HG03196 (cell line): ENCODE measurements at regions not wholly inside any gene's neighbourhood (a gene's known extent, or its start where the extent isn't known, plus 50 kb on each side); places are given as distances from the start of the nearest gene placed in this dataset.

Source experiments
- ATAC-seq: cut with Tn5 transposase; IDR thresholded peaks from one replicate; pipeline ENCODE4 v1.9.1; 2021; ENCODE audit not compliant: unreplicated experiment

DNA sequence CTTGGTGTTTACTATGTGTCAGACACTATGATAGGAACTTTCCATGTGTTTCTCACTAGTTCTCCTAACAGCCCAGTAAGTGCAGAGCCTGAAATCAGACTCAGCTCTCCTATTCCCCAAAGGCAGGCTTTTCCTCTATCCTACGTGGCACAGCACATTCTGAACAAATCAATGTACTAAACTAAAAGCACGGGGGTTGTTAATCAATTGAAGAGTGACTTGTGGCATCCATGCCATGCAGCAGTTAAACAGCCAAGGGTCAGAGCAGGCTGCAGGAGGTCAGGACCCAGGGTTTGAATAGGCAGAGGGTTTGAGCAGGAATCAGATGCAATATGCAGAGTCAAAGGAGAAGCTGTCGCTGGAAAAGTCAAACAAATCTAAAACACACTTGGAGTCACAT, 289.7 kb upstream of the LDB2 start:
- no peak for ATAC-seq

DNA sequence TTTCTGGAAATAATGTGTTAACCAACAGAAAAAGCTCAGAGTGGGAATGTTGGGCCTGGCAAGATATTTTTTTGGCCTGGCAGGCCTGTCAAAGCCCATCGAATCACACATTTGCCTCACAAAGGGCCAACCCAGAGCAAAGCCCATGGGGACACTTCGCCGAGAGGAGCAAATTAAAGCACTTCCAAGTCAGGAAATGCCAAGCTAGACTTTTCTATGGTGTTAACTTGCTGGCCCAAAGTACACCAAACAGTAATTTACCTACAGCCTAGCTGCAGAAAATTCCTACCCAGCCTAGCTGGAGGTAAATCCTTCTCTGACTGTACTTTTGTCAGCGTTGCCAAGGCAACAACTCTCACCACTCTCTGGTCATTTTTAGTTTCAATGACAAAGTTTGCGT, 288.6 kb upstream of the LDB2 start:
- ATAC-seq: no peak

DNA sequence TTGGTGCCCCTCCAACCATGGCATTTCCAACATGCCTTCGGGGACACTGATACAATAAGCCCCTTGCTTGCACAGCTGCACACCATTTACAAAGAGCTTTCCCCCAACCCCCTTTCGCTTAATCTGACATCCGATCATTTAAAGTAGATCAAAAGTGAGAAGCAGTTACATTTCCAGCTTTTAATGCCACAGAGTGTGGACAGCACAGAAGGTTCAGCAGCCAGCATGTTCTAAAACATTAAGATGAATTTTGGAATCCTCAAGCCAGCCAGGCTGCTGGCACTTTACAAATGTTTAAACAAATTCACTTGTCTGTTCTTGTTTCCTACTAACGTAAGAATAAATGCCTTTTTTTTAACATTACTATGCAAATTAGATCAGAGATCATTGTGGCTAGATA, 284.4 kb upstream of the LDB2 start:
- no peak for ATAC-seq

DNA sequence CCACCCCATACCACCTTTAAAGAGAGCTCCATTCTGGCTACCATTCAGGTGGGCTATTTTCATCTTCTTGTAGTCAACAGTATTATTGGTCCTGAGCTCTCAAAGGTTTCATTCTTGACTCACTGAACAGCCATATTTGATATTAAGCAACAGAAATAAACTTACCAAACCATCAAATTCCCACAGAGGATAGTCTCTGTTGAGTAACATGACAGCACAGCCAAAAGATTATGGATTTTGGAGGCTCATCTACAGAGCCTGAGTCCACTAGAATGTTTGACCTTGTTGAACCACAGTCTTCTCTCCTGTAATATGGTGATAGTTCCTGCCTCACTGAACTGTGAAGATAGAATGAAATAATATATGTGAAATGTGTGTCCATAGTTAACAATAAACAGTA, 276.3 kb upstream of the LDB2 start:
- no peak for ATAC-seq

DNA sequence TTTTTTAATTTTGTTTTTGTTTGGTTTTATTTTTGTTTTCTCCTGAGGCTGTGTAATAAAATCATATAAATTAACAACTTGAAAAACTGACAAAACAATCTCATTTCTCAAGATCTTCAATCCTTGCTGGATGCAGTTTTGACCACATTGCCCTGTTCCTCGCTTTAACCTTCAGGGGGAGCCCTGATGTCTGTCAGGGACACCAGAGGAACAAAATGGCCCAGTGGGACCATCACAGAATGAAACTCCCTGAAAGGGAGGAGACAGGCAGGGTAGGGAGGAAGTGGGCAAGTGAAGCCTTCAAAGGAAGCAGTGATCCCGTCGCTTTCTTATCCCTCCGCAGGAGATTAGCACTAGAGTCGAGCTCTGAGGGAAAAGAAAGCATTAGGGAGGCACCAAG, 274.9 kb upstream of the LDB2 start:
- ATAC-seq: no peak

DNA sequence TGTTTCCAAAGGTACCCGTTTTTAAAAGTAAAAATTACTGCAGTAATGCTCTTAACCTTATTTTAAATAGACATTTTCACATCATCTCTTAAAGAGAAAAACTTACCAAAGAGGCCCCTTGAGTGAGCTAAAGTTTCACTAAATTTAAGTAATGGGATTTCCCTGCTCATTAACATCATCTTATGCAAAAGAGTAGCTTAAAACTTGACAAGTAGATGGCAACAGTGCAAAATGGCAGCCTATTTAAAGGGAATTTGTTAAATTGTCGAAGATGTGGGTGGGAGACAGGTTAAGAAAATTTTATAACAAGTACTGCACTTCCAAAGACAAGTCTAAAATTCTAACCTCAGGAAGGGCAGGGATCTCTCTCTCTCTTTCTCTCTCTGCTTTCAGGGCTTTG, 271.7 kb upstream of the LDB2 start:
- no peak for ATAC-seq

DNA sequence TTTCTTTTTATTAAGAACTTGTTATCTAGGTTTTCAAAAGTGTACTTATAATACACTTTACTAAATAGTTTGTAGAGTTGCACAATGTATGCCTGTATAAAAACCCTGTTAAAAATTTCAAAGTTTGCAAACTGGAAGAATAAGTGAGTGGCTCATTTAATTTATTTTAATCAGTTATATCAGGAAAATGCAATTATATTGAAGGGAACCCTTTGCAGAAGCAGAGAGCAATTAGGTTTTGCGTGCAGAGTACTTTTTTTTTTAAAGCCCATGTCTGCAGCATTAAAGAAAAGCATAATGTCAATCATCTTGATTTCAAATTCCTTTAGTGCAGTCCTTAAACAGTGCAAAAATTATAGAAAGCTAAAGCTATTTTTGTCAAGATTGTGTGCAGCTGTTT, 271.3 kb upstream of the LDB2 start:
- ATAC-seq: no peak

DNA sequence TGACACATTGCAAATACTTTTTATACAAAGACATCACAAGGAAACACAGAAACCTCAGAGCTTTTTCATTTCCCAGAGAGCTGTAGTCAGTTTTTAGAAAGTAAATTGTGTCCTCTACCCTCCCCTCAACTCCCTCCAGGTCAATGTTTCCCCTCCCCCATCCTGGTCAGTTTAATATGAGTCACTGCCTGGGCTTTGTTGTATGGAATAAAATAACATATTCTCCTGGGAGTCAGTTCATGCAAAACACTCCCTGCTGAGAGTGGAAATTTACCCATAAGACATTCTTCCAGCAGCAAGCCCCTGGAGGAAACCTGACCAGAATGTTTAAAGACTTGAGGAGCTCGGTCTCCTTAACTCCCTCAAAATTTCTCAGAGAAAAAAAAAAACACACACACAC, 270.1 kb upstream of the LDB2 start:
- ATAC-seq: no peak

DNA sequence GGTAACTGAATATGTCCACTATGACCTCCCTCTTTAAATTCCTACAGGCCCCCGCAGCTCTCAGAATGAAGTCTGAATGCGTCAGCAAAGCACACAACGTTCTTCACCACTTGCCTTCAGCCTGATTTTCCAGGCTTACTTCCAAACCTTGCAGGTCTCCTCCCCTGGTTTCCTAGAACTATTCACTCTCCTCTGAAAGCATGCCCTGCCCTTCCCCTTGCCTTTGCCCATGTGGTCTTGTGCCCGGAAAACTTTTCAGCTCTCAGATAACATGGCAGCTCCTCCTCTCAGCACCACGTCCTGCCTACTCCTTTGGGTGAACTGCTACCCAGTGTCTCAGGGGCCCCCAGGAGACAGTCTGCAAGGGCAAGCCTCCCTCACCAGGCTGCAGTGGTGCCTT, 268.5 kb upstream of the LDB2 start:
- ATAC-seq: no peak

DNA sequence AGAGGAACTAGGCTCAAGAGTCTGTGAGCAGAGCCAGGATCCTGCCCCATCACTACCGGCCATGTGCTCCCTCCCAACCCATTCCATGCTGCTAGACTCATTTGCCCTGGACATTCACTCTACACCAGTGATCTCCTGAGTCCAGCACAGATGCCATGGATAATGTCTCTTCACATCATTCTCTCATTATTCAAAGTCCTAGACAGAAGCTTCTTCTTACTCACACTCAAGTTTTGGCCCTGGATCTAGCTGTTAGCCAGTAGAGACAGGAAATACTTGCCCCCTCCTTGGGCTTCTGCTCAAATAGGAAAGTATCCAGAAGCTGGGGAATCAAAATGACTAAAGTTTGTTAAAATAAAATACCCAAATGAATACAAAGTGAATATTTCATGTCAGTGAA, 266.8 kb upstream of the LDB2 start:
- no peak for ATAC-seq

DNA sequence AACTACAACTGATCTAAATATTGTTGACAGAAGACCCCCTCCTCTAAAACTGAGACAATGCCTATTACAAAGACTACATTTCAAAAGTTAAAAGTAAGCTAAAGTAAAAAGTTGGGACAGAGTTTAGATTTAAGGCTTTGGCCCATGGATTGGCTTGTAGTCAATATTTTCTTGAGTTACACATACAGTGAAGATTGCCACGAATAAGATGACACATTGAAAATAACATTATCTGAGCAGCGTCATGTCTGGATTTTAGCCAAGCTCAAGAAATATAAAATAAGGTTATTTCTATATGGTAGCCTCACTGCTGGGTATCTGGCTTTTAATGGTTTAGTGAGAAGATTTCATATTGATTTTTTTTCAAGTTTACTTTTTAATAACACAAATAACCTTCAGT, 266.2 kb upstream of the LDB2 start:
- ATAC-seq: no peak

DNA sequence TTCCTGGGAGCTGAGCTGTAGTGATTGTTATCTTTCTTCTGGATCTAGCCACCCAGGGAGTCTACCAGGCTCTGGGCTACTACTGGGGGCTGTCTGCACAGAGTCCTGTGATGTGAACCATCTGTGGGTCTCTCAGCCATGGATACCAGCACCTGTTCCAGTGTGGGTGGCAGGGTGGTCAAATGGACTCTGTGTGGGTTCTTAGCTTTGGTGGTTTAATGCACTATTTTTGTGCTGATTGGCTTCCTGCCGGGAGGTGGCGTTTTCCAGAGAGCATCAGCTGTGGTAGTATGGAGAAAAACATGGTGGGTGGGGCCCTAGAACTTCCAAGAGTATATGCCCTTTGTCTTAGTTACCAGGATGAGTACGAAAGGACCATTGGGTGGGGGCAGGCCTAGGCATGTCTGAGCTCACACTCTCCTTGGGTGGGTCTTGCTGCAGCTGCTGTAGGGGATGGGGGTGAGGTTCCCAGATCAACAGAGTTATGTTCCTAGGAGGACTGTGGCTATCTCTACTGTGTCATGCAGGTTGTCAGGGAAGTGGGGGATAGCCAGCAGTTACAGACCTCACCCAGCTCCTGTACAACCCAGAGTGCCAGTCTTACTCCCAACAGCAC, 264.8 kb upstream of the LDB2 start:
- no peak for ATAC-seq

DNA sequence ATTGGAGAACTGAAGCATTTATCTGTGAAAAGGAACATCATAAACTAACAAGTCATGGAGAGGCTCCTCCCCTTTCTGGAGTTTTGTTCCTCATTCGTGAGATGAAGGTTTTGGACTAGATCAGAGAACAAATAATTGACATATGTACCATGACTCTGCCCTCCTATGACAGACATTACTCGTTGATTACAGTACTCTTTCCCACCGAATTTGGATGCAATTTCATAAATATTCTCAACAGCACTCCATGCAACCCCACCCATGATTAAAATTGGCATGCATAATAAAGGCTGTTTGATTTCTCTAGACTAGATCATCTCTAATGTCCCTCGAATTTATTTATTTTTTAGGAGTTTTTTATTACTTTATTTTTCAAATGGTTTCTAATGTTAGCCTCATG, 258.9 kb upstream of the LDB2 start:
- no peak for ATAC-seq

DNA sequence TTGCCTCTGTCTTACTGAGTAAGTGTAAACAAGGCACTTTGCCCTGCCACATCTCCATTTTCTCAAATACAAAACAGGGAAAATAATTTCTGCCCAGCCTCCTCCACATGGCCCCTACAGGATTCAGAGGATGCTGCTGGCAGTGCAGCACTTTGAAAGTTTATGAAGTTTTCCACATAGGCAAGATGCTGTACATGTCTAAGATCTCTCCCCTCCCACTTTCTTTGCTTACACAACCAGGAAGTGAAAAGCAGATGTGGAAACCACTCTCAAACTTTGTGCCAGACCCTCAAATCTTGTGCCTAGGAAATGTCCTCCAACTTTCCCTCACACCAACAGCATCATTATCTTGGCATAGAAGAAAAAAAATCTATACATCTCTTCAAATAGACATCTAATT, 257.0 kb upstream of the LDB2 start:
- ATAC-seq: no peak

DNA sequence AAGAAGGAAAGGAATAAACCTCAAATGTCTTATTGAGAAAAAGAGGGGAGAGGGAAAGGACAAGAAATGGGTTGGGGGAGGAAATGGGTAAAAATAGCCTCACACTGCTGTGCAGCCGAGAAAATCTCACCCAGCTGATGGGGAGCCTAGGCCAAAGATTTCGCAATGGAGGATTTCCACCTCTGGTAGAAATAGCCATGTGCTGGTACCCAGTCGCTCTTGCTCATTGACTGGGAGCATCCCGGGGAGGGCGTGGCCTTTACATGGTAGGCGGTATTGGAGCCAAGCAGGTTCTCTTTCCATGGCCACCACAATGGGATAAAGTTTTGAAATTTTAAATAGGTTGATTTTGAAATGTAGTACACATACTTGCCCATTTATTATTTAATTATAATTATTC, 255.1 kb upstream of the LDB2 start:
- ATAC-seq: no peak

DNA sequence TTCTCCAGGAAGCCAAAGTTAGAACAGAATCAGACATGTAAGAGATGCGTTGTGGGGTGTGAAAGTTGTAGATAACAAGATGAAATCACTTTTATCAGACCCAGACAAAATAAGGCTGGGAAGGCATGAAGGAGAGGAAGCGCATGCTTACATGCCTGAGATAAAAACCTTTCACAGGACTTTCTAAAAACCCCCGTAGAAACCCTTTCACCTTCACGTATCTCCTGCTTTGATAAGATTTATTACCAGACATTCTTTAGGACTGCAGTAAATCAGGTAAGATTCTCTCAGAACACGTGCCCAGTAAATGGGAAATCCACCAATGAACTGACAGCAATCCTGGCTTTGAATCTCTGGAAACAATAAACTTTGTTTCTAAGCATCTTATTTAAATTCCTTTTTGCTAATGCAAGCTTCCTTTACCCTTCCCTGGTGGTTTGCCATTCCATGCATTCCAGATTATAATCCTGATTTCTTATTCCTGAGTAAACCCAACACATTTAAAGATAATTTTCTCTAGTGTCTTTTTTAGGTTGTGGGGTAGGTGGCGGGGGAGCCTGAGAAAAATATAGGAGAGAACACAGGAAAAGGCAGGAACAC, 254.6 kb upstream of the LDB2 start:
- ATAC-seq: no peak

DNA sequence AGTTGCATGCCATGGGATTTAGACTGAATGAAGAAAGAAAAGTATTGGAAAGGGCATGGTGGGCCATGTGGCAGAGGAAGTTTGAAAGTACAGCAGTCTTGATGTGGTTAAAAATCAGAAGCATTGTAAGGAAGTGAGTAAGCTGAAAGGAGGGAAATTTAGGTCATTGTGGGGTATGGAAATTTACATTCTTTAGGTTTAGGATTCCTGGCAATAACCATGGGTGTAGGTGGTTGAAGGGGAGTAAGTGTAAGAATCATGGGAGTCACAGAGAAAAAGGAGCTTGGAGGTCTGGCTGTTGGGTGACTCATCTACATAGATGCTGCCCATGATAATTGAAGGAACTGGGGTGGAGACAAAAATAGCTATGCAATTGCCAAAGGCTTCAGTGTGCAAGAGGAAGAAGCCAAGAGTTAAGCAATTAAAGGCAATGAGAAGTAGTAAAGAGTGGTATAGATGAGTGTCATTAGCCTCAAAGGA, 243.8 kb upstream of the LDB2 start:
- no peak for ATAC-seq

DNA sequence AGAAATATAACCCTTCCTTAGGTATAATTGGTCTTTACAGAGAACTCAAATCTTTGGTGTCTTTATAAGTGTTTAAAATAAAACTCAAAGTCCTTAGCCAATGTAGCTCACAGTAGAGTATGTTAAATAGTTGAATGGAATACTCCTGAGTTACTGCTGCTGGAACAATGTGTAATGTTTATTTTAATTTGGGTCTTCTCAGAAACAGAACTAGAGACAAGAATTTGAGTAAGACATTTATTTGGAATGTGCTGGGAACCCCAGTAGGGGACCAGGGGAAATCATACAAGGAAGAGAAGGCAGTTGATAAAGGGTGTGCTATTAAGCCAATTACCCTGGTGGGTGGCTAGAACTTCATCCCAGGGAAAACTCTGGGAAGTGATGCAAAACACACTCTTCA, 240.4 kb upstream of the LDB2 start:
- ATAC-seq: no peak

DNA sequence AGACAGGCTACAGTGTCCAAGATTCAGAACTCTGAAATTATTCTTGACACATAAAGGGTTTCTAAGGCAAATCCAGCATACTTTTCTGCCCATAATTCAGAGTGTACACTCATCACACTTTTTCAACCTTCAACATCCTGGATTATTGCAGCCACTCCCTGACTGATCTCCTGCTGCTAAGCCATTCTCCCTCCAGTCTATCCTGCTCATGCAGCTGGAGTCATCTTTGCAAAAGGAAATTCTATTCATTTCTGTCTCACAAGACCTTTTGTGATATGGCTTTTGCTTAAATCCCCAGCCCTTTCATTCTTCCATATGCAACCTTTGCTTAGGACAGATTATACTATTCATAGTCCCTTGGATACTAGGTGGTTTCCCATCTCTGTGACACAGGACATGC, 236.1 kb upstream of the LDB2 start:
- no peak for ATAC-seq

DNA sequence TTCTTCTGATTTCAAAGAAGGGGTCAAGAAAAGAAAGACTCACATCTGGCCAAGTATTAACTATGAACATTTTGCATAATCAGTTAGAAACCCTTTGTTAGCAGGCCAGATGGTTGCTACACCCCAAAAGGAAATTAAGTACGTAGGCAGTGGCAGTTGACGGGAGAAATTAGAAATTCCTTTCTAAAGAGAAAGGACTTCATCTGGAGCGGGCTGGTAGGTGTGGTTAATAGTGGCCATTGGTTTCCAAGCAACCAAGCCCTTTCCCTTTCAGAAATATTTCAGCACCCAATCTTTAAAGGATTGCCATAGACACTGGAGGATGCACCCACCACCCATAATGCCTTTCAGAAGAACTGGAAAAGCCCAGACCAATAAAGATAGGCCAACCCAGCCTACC, 235.7 kb upstream of the LDB2 start:
- no peak for ATAC-seq

DNA sequence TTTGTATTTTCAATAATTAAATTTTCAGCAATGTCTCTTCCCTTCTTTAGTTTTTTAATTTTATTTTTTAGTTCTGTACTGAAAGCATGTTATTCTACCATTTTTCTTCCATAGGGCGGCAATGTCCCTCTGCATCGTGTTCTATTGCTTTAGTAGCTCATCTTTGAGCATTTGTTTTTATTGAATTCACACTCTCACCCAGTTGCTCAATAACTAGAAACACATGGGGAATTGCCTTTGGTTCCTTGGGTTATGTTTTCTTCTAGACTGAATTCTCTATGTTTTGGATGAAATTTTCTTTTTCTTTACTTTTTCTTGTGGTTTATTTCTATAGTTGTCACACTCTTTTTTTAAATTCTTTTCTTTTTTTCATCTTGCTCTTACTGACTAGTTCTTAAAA, 233.8 kb upstream of the LDB2 start:
- no peak for ATAC-seq

DNA sequence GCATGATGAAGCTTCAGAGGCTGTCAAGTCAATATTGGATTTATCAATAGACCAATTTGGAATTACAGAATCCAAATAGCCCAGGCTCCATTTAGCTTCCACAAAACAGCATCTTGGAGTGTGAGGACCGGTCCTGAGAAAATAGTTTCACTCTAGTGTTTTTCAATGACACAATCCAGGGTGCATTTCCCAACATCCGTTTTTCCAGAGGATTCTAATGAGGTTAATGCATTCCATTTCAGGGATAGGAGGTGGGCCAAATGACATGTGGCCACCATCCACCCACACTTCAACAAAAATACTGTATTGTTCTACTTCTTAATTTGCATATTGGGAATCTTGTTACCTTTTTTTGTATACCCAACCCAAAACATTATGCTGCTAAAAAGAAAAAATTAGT, 229.8 kb upstream of the LDB2 start:
- ATAC-seq: no peak

DNA sequence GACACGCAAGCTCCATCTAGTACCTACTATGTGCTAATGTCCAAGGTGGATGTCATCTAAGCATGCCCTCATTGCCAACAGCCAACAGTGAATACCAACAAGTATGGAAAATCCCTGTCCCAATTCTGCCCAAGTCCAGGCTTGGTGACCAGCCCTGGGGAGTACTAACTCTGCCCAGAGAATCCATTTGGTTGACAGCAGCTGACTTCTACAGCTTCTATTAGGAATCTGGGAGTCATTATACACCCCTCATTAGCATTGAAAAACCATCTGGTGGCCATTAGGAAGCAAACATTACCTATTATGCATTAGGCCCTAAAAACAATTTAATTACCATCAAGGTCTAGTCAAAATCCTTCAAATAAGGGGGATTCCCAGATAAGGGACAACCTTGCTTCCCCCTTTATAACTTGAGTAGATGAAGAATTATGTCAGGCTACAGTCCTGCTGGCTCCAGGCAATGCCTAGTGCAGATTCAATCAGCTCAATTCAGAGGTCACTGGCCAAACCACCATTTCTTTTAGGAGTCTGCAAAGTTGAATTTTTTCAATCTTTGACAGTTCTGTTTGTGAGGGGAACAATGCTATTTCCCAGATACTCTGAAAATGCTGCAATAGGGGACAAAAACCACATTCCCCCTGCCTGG, 228.0 kb upstream of the LDB2 start:
- ATAC-seq: no peak
